Keratinocyte (primary cell): ENCODE measurements at regions not wholly inside any gene's neighbourhood (a gene's known extent, or its start where the extent isn't known, plus 50 kb on each side); places are given as distances from the start of the nearest gene placed in this dataset.

Source experiments
- CTCF ChIP-seq, 3 experiments: IDR thresholded peaks in 1 of 3; conservative IDR thresholded peaks in 1 of 3; optimal IDR thresholded peaks in 1 of 3; 2 replicates in 2 of 3; 3 replicates in 1 of 3; pipeline versions ENCODE3 to v1.5.1; 2011; ENCODE audit warnings: low read length in 3 of 3, mild to moderate bottlenecking in 3 of 3, moderate library complexity in 2 of 3, control low read depth in 1 of 3, inconsistent platforms in 1 of 3; ENCODE audit not compliant: insufficient read depth in 2 of 3; ENCODE audit errors: extremely low read depth in 1 of 3
- EZH2 ChIP-seq: IDR thresholded peaks from one replicate; pipeline ENCODE4 v1.6.1; 2012; ENCODE audit warnings: inconsistent platforms, mild to moderate bottlenecking, low read length, moderate library complexity

DNA sequence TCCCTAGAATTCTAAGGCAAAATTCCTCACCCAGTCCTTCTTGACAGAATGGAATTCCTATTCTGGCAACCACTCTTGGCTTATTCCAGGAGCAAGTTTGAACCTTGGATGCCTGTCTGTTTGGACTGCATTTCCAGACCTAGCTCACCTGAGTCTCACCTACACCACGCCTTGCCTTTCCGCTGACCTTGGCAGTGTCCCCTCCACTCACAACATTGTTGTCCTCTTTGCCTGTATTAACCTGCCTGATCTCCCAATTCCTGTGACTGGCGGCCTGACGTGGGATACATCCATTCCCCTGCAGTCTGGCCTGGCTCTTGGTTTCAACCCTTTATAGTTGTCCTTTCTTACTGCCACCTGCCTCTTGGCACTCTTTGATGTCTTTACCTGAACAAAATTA, 281.4 kb upstream of the SOX4 start:
- TF ChIP-seq CTCF (optimal IDR thresholded peaks at IDR 0.05 in 1 of 3, IDR thresholded peaks at IDR 0.05 in 1 of 3, conservative IDR thresholded peaks at IDR 0.05 in 1 of 3; ENCODE audit: extremely low read depth in 1 of 3, insufficient read depth in 2 of 3, low read length in 3 of 3) = no peak
- TF ChIP-seq EZH2 = no peak
